Activated T-helper 1 cell treated with anti-CD3 and anti-CD28 coated beads, Interleukin-12 subunit alpha, Interleukin-12 subunit beta, Interleukin-2, Interleukin-4 antibody, amounts not matched to agents 30 ng/mL and 10 ng/mL and 1 ng/mL, durations not matched to agents 14 hours and 24 hours and 36 hours (primary cell): ENCODE measurements at regions not wholly inside any gene's neighbourhood (a gene's known extent, or its start where the extent isn't known, plus 50 kb on each side); places are given as distances from the start of the nearest gene placed in this dataset.

Source experiments
- DNase-seq: peaks from one replicate; pipeline ENCODE4 v3.0.0; 2021; ENCODE audit warnings: low spot score
- H3K27ac Mint-ChIP-seq: one replicate; pipeline ENCODE4 v1.8.0; 2021; ENCODE audit warnings: mild to moderate bottlenecking, mixed read lengths
- H3K27me3 Mint-ChIP-seq: one replicate; pipeline ENCODE4 v1.8.0; 2022; ENCODE audit warnings: mild to moderate bottlenecking, moderate library complexity, mixed read lengths; ENCODE audit not compliant: insufficient read depth
- H3K36me3 Mint-ChIP-seq: one replicate; pipeline ENCODE4 v1.8.0; 2021; ENCODE audit warnings: low read depth, mixed read lengths
- H3K4me1 Mint-ChIP-seq: one replicate; pipeline ENCODE4 v1.8.0; 2021; ENCODE audit warnings: low read depth, mixed read lengths
- H3K4me3 Mint-ChIP-seq: one replicate; pipeline ENCODE4 v1.8.0; 2021; ENCODE audit warnings: mild to moderate bottlenecking, moderate library complexity, mixed read lengths
- H3K9me3 Mint-ChIP-seq: one replicate; pipeline ENCODE4 v1.8.0; 2021; ENCODE audit warnings: mixed read lengths
- intact Hi-C: fragments of 100-400 bp; cut with micrococcal nuclease; formaldehyde crosslinking; loops from one replicate; pipeline ENCODE4 v1.15.1; 2024

DNA sequence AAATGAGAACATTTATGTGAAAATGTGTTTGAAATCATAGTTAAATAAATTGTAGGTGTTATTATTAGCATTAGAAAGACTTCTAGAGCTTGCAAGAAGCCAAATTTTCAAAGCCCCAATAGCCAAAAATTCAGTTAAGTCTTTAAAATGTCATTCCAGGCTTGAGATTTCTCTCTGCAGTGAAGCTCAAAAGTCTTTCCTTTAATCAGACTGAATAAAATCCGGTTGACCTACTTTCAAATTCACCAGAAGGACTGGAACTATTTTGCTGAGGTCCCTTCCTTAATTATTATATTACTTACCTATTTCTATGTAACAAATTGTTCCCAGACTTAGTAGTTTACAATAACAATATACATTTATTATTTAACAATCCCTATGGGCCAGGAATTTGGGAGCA, 112.2 kb upstream of the TRPM3 start:
- Mint-ChIP-seq H3K4me3 (no peak overlapping the region), H3K36me3 (no peaks in the 10 kb centered on the region), H3K9me3 (no peaks in the 10 kb centered on the region), H3K27ac (no peak overlapping the region), H3K4me1 (no peaks in the 10 kb centered on the region), H3K27me3 (no peaks in the 10 kb centered on the region)
- intact Hi-C loops = no loop called here
- no peak for DNase-seq

GRCh38 chr9:71223953-71224538, 102.6 kb upstream of the TRPM3 start:
- Mint-ChIP-seq H3K36me3 (no peaks in the 10 kb centered on the region), H3K4me3 (no peak overlapping the region), H3K4me1 (no peaks in the 10 kb centered on the region), H3K27me3 (no peaks in the 10 kb centered on the region), H3K27ac (no peak overlapping the region), H3K9me3 (no peaks in the 10 kb centered on the region)
- no peak for DNase-seq
- intact Hi-C loops = no loop called here

DNA sequence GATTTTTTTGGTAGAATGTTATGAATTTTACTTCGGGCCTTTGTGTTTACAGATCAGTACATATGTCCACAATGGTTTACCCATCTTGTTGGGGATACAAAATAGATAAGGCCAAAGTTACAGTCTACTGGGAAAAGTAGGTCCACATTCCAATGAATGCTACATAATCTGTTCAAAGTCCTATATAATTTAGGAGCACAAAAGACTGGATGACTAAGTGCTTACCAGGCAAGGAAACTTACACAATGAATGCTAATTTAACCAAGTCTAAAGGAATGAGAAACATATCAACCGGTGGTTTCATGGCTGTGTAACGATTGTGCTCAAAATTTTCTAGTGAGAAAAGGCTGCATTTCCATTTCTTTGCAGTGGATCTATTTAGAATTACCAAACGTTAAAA, 97.4 kb upstream of the TRPM3 start:
- Mint-ChIP-seq H3K4me1 (no peaks in the 10 kb centered on the region), H3K4me3 (no peak overlapping the region), H3K36me3 (no peaks in the 10 kb centered on the region), H3K9me3 (peaks cover 3% of the 10 kb centered on the region), H3K27me3 (no peaks in the 10 kb centered on the region), H3K27ac (no peak overlapping the region)
- intact Hi-C loops = no loop called here
- DNase-seq = no peak

DNA sequence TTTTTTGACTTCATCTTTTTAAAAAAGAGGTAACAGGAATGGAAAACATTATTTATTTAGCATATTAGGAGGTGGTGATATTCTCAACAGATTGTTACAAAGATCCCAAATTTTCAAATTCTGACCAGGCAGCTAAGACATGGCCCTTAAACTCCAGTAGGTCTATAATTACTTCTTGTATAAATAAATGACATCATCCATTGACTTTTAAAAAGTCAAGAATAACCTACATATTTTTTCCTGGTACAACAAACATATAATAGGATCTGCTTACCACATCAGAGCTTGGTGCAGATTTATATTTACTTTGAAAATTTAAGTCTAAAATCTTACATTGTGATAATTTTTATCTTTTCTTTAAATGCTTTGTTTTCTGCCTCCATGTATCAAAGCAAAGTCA, 92.2 kb upstream of the TRPM3 start:
- Mint-ChIP-seq H3K4me3 (no peak overlapping the region), H3K4me1 (no peaks in the 10 kb centered on the region), H3K36me3 (no peaks in the 10 kb centered on the region), H3K27ac (no peak overlapping the region), H3K9me3 (peaks cover 3% of the 10 kb centered on the region), H3K27me3 (no peaks in the 10 kb centered on the region)
- intact Hi-C loops = no loop called here
- no peak for DNase-seq

DNA sequence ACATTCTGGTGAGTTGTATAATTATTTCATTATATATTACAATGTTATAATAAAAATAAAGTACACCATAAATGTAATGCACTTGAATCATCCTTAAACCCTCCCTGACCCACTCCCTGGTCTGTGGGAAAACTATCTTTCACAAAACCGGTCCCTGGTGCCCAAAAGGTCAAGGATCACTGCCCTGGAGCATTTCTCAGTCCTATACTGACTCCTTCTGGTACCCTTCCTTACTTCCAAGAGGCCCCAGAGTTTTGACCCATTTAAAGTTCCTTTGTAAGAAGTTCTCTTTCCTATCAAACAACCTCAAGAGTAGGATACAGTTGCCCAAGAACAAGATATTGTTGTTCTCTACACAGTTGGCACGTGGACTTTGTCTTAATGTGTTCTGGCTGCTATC, 88.9 kb upstream of the TRPM3 start:
- Mint-ChIP-seq H3K4me1 (no peaks in the 10 kb centered on the region), H3K4me3 (no peak overlapping the region), H3K9me3 (peaks cover 3% of the 10 kb centered on the region), H3K36me3 (no peaks in the 10 kb centered on the region), H3K27ac (no peak overlapping the region), H3K27me3 (no peaks in the 10 kb centered on the region)
- DNase-seq = no peak
- intact Hi-C loops = no loop called here

DNA sequence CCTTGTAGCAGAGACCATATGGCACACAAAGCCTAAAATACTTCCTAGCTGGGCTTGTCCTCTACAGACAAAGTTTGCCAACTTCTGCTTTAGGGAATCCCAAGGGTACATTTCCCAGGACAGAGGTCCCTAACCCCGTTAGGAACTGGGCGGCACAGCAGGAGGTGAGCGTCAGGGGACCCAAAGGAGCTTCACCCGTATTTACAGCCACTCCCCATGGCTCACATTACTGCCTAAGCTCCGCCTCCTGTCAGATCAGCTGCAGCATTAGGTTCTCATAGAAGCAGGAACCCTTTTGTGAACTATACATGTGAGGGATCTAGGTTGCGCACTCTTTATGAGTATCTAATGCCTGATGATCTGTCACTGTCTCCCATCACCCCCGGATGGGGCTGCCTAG, 88.5 kb upstream of the TRPM3 start:
- H3K4me1 Mint-ChIP-seq = no peaks in the 10 kb centered on the region
- intact Hi-C loops = no loop called here

DNA sequence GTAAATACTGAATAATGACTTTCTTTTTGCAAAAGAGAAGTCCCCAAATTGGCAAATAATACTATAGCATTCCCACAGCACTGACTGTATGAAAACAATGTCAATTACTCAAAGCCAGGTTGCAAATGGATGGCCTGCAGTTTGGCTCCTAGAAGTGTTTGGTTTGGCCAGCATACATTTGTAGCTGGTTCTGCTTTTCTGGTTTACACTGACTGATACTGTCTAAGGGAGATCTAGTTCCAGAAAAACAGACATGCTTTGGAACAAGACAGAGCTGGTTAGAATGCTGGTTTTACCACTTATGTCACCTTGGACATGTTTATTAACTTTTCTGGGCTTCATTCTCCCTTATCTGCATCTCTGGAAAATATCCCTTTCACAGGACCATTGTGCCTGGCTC, 81.5 kb upstream of the TRPM3 start:
- intact Hi-C loops = no loop called here
- no peak overlapping the region for H3K4me3 Mint-ChIP-seq
- no peaks in the 10 kb centered on the region for H3K36me3 Mint-ChIP-seq
- H3K27ac Mint-ChIP-seq = no peak overlapping the region
- H3K9me3 Mint-ChIP-seq = peaks cover 6% of the 10 kb centered on the region
- H3K4me1 Mint-ChIP-seq = no peaks in the 10 kb centered on the region
- DNase-seq = no peak
- no peaks in the 10 kb centered on the region for H3K27me3 Mint-ChIP-seq

More for the DNA sequence above, 88.5 kb upstream of the TRPM3 start:
- Mint-ChIP-seq H3K27ac (no peak overlapping the region), H3K27me3 (no peaks in the 10 kb centered on the region), H3K9me3 (peaks cover 3% of the 10 kb centered on the region), H3K4me3 (no peak overlapping the region), H3K36me3 (no peaks in the 10 kb centered on the region)
- no peak for DNase-seq

- DNase-seq = no peak
- Mint-ChIP-seq H3K4me1 (no peaks in the 10 kb centered on the region), H3K27ac (no peak overlapping the region), H3K27me3 (no peaks in the 10 kb centered on the region), H3K36me3 (no peaks in the 10 kb centered on the region), H3K9me3 (peaks cover 4% of the 10 kb centered on the region), H3K4me3 (no peak overlapping the region)
- intact Hi-C loops = no loop called here
Observed at GRCh38 chr9:71191708-71192107, 70.3 kb upstream of the TRPM3 start.

GRCh38 chr9:71183251-71183650, 61.8 kb upstream of the TRPM3 start:
- H3K27me3 Mint-ChIP-seq = no peaks in the 10 kb centered on the region
- H3K9me3 Mint-ChIP-seq = no peaks in the 10 kb centered on the region
- no peaks in the 10 kb centered on the region for H3K36me3 Mint-ChIP-seq
- H3K4me1 Mint-ChIP-seq = no peaks in the 10 kb centered on the region
- H3K27ac Mint-ChIP-seq = no peak overlapping the region
- no peak for DNase-seq
- intact Hi-C loops = no loop called here
- no peak overlapping the region for H3K4me3 Mint-ChIP-seq

- no peak for DNase-seq
- Mint-ChIP-seq H3K4me3 (no peak overlapping the region), H3K9me3 (no peaks in the 10 kb centered on the region), H3K27ac (no peak overlapping the region), H3K36me3 (no peaks in the 10 kb centered on the region), H3K4me1 (no peaks in the 10 kb centered on the region), H3K27me3 (no peaks in the 10 kb centered on the region)
- intact Hi-C loops = no loop called here
Observed at GRCh38 chr9:71179183-71179582, 57.8 kb upstream of the TRPM3 start.

DNA sequence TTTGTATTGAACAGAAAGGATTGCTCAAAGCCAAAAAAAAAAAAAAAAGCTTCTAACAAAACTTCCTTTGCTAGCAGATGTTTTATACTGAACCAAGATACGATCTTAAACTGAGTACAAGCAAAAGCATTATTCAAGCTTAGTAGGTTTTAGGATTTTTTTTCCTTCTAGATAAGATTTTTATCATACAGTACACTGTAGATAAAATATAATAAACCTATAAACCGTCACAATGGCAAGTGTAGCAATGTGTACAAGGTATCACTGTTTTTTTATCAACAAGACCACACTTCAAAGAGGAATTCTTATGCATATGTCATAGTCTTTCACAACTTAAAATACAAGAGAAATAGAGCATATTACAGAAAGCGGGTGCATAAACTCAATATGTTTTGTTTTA, 56.5 kb upstream of the TRPM3 start:
- Mint-ChIP-seq H3K4me3 (no peak overlapping the region), H3K36me3 (no peaks in the 10 kb centered on the region), H3K27ac (no peak overlapping the region), H3K27me3 (no peaks in the 10 kb centered on the region), H3K4me1 (no peaks in the 10 kb centered on the region), H3K9me3 (no peaks in the 10 kb centered on the region)
- intact Hi-C loops = no loop called here
- DNase-seq = no peak

DNA sequence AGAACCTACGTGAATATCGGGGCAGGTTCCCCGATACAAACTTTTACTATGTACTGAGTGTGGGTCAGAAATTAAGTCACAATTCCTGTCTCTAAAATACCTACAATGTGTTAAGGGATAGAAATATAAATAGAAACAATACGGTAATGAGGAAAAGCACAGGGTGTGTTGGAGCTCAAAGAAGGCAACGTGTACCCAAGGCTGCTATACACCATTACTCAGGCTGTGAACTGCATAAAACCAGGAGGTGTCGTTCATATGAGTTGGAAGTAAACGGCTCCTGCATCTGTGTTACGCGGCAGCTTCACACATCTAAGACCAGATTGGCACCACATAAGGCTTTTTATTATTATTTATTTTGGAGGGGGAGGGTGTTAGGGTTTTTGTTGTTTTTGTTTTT, 50.1 kb upstream of the TRPM3 start:
- no peaks in the 10 kb centered on the region for H3K36me3 Mint-ChIP-seq
- H3K4me3 Mint-ChIP-seq = no peak overlapping the region
- H3K27me3 Mint-ChIP-seq = no peaks in the 10 kb centered on the region
- intact Hi-C loops = no loop called here
- DNase-seq = no peak
- H3K9me3 Mint-ChIP-seq = no peaks in the 10 kb centered on the region
- H3K4me1 Mint-ChIP-seq = no peaks in the 10 kb centered on the region
- no peak overlapping the region for H3K27ac Mint-ChIP-seq
